Vagina (tissue), 2 donors: ENCODE measurements at regions not wholly inside any gene's neighbourhood (a gene's known extent, or its start where the extent isn't known, plus 50 kb on each side); places are given as distances from the start of the nearest gene placed in this dataset.

Experiments used
- CTCF ChIP-seq, 3 experiments: fragments of 450-650 bp in 2 of 3; fragments of 200-600 bp in 1 of 3; sonication (generic) in 1 of 3; IDR thresholded peaks; one replicate each; pipeline ENCODE4 v1.5.1; 2017 to 2019; ENCODE audit warnings: antibody characterized with exemption in 3 of 3, mild to moderate bottlenecking in 2 of 3, moderate library complexity in 2 of 3
- POLR2A ChIP-seq, 2 donors: fragments of 450-650 bp; IDR thresholded peaks; one replicate each; pipeline ENCODE4 v1.6.1; 2017; ENCODE audit warnings: antibody characterized with exemption in 2 of 2, mild to moderate bottlenecking in 2 of 2, moderate library complexity in 2 of 2

GRCh38 chr1:14479865-14480264, 118.6 kb upstream of the KAZN start:
- TF ChIP-seq CTCF (IDR thresholded peaks at IDR 0.05) (no peak), POLR2A (IDR thresholded peaks at IDR 0.05) (no peak)
